ENCODE measurements at regions not wholly inside any gene's neighbourhood (a gene's known extent, or its start where the extent isn't known, plus 50 kb on each side); places are given as distances from the start of the nearest gene placed in this dataset.

- TF ChIP-seq CTCF (IDR thresholded peaks at IDR 0.05) (no peak), POLR2AphosphoS5 (IDR thresholded peaks at IDR 0.05) (no peak), EP300 (IDR thresholded peaks at IDR 0.05) (no peak)
These were observed 557.2 kb downstream of the KCTD12 start for GRCh38 chr13:76329004-76329403.
